Keratinocyte (primary cell): ENCODE measurements at regions not wholly inside any gene's neighbourhood (a gene's known extent, or its start where the extent isn't known, plus 50 kb on each side); places are given as distances from the start of the nearest gene placed in this dataset.

Source experiments
- CTCF ChIP-seq, 3 experiments: IDR thresholded peaks in 1 of 3; conservative IDR thresholded peaks in 1 of 3; optimal IDR thresholded peaks in 1 of 3; 2 replicates in 2 of 3; 3 replicates in 1 of 3; pipeline versions ENCODE3 to v1.5.1; 2011; ENCODE audit warnings: low read length in 3 of 3, mild to moderate bottlenecking in 3 of 3, moderate library complexity in 2 of 3, control low read depth in 1 of 3, inconsistent platforms in 1 of 3; ENCODE audit not compliant: insufficient read depth in 2 of 3; ENCODE audit errors: extremely low read depth in 1 of 3
- EZH2 ChIP-seq: IDR thresholded peaks from one replicate; pipeline ENCODE4 v1.6.1; 2012; ENCODE audit warnings: inconsistent platforms, mild to moderate bottlenecking, low read length, moderate library complexity

GRCh38 chr1:76018045-76018444, 56.5 kb upstream of the ST6GALNAC3 start:
- TF ChIP-seq CTCF (optimal IDR thresholded peaks at IDR 0.05 in 1 of 3, IDR thresholded peaks at IDR 0.05 in 1 of 3, conservative IDR thresholded peaks at IDR 0.05 in 1 of 3; ENCODE audit: extremely low read depth in 1 of 3, insufficient read depth in 2 of 3, low read length in 3 of 3) (no peak), EZH2 (no peak)
